Adrenal gland (tissue), 9 donors: ENCODE measurements at regions not wholly inside any gene's neighbourhood (a gene's known extent, or its start where the extent isn't known, plus 50 kb on each side); places are given as distances from the start of the nearest gene placed in this dataset.

ENCODE experiments used
- DNase-seq, 7 donors: peaks; one replicate each; pipeline ENCODE4 v3.0.0-alpha.2; 2019 to 2020
- H3K27ac ChIP-seq, 5 donors: fragments of 200-600 bp; sonication (generic) in 4 of 5; 1 replicate in 3 of 5; 2 replicates in 2 of 5; pipeline versions ENCODE4 v1.5.1 to v1.8.0; 2016 to 2020; ENCODE audit warnings: mild to moderate bottlenecking in 1 of 5
- H3K27me3 ChIP-seq: fragments of 200-600 bp; 2 replicates; pipeline ENCODE4 v1.8.0; 2021
- H3K36me3 ChIP-seq, 2 donors: fragments of 200-600 bp; replicated peaks in 1 of 2; 1 replicate in 1 of 2; 2 replicates in 1 of 2; pipeline versions ENCODE4 v1.5.1 to v1.8.0; 2018 to 2022
- H3K4me1 ChIP-seq, 2 donors: fragments of 200-600 bp; replicated peaks in 1 of 2; 1 replicate in 1 of 2; 2 replicates in 1 of 2; pipeline versions ENCODE4 v1.5.1 to v1.8.0; 2018 to 2021
- H3K4me3 ChIP-seq, 4 donors: fragments of 200-600 bp; sonication (generic) in 3 of 4; one replicate each; pipeline ENCODE4 v1.5.1; 2016 to 2018
- H3K9me3 ChIP-seq, 3 donors: fragments of 200-600 bp; sonication (generic) in 1 of 3; replicated peaks in 1 of 3; 1 replicate in 2 of 3; 2 replicates in 1 of 3; pipeline versions ENCODE4 v1.5.1 to v1.8.0; 2016 to 2021
- POLR2A ChIP-seq, 2 donors: fragments of 450-650 bp; IDR thresholded peaks; one replicate each; pipeline ENCODE4 v1.6.1; 2017; ENCODE audit warnings: antibody characterized with exemption in 2 of 2, mild to moderate bottlenecking in 2 of 2, moderate library complexity in 1 of 2
- WGBS, 4 donors: extraction: QIAGEN DNeasy Blood & Tissue Kit in 2 of 4; methylation state at CpG; one replicate each; pipeline versions ENCODE4 v1.1.5 to v1.1.7; 2013 to 2017; 5-methylcytosine and 5-hydroxymethylcytosine counted together
- intact Hi-C, 2 donors: fragments of 100-400 bp; cut with DNase I; formaldehyde crosslinking; loops; one replicate each; pipeline versions ENCODE4 v1.14.1 to v1.15.0; 2022 to 2023
- TF ChIP-seq, protein P1 (sequence below), 6 experiments: fragments of 450-650 bp in 4 of 6; fragments of 200-600 bp in 2 of 6; sonication (generic) in 1 of 6; IDR thresholded peaks; 1 replicate in 5 of 6; 2 replicates in 1 of 6; pipeline versions ENCODE4 v1.5.1 to v1.8.0; 2016 to 2021; ENCODE audit warnings: antibody characterized with exemption in 6 of 6, mild to moderate bottlenecking in 2 of 6, moderate library complexity in 1 of 6
- donor health status: healthy with polysubstance abuse.
- donor health status: Bipolar disorder and iron deficiency.
- donor health status: DM: yes; HTN: yes; CAD: no.
- donor health status: DM: no; HTN: no; CAD: no.
- donor health status: DM: no; HTN: no; CAD: no.

GRCh38 chr1:186559601-186560116 is 98.7 kb upstream of the PDC start:
- TF ChIP-seq, protein P1, sequence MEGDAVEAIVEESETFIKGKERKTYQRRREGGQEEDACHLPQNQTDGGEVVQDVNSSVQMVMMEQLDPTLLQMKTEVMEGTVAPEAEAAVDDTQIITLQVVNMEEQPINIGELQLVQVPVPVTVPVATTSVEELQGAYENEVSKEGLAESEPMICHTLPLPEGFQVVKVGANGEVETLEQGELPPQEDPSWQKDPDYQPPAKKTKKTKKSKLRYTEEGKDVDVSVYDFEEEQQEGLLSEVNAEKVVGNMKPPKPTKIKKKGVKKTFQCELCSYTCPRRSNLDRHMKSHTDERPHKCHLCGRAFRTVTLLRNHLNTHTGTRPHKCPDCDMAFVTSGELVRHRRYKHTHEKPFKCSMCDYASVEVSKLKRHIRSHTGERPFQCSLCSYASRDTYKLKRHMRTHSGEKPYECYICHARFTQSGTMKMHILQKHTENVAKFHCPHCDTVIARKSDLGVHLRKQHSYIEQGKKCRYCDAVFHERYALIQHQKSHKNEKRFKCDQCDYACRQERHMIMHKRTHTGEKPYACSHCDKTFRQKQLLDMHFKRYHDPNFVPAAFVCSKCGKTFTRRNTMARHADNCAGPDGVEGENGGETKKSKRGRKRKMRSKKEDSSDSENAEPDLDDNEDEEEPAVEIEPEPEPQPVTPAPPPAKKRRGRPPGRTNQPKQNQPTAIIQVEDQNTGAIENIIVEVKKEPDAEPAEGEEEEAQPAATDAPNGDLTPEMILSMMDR (IDR thresholded peaks at IDR 0.05), result no peak
- TF ChIP-seq POLR2A (IDR thresholded peaks at IDR 0.05), result no peak
- DNase-seq, result no peak
- WGBS, 4 donors, result 72 to 86% (median 78%) methylated on average over 6 of the region's 6 CpGs

DNA sequence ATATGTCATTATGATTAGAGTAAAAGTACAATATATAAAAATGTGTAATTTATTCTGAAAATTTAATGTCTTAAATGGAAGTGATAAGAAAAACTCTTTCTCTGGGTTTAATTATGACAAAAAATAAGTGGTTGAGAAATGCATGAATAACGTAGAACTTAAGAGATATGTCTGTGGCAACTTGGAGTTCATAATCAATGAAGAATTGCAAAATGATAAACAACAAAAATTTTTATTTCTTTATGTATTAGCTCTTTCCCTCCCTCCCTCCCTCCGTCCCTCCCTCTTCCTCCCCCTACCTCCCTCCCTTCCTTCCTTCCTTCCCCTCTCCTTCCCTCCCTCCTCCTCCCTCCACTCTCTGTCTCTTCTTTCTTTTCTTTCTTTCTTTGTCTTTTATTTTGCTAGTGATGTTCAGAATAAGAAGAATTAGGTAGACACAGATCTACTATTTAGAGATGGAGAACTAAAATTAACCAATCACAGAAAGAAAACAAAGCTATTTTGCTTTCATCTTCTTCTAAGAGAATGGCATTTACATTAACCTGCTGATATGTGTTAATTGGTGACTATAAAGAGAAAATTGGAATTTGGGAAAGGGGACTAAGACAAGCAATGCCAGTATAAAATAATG is 96.3 kb upstream of the PDC start:
- no peaks in the 10 kb centered on the region for H3K27me3 ChIP-seq
- TF ChIP-seq POLR2A (IDR thresholded peaks at IDR 0.05), result no peak
- TF ChIP-seq, protein P1 (IDR thresholded peaks at IDR 0.05), result no peak
- no peak for DNase-seq
- H3K27ac ChIP-seq, result no peak overlapping the region
- no peaks in the 10 kb centered on the region for H3K4me1 ChIP-seq
- no peak overlapping the region for H3K4me3 ChIP-seq
- H3K9me3 ChIP-seq, result peaks cover 0 to 2% (median 0%) of the 10 kb centered on the region in 3 donors
- intact Hi-C loops, result no loop called here
- no peaks in the 10 kb centered on the region for H3K36me3 ChIP-seq
- whole genome bisulfite sequencing, 4 donors, result 61 to 75% (median 64%) methylated on average over 2 of the region's 2 CpGs

More at GRCh38 chr1:186559601-186560116, 98.7 kb upstream of the PDC start:
- Histone ChIP-seq H3K27ac (no peak overlapping the region), H3K4me3 (no peak overlapping the region), H3K27me3 (no peaks in the 10 kb centered on the region), H3K9me3 (no peaks in the 10 kb centered on the region), H3K4me1 (no peaks in the 10 kb centered on the region), H3K36me3 (no peaks in the 10 kb centered on the region)
- intact Hi-C loops, result no loop called here

GRCh38 chr1:186550832-186551231 is 89.9 kb upstream of the PDC start:
- intact Hi-C loops, result no loop called here
- Histone ChIP-seq H3K9me3 (peaks cover 0 to 9% (median 6%) of the 10 kb centered on the region in 3 donors), H3K36me3 (no peaks in the 10 kb centered on the region), H3K4me1 (no peaks in the 10 kb centered on the region), H3K27ac (no peak overlapping the region), H3K4me3 (no peak overlapping the region), H3K27me3 (no peaks in the 10 kb centered on the region)
- DNase-seq, result no peak
- TF ChIP-seq POLR2A (IDR thresholded peaks at IDR 0.05), result no peak
- TF ChIP-seq, protein P1 (IDR thresholded peaks at IDR 0.05), result no peak
- WGBS, 4 donors, result 75 to 90% (median 85%) methylated on average over 4 to 10 of the region's 10 CpGs

GRCh38 chr1:186541003-186541402 is 80.1 kb upstream of the PDC start:
- intact Hi-C loops, result no loop called here
- 85 to 94% (median 91%) methylated on average over 5 to 8 of the region's 8 CpGs for WGBS, 4 donors

More at GRCh38 chr1:186541003-186541402, 80.1 kb upstream of the PDC start:
- DNase-seq, result no peak
- TF ChIP-seq POLR2A (IDR thresholded peaks at IDR 0.05), result no peak
- TF ChIP-seq, protein P1 (IDR thresholded peaks at IDR 0.05), result no peak
- Histone ChIP-seq H3K36me3 (no peaks in the 10 kb centered on the region), H3K9me3 (peaks cover 0 to 11% (median 0%) of the 10 kb centered on the region in 3 donors), H3K4me1 (peaks cover 0 to 3% of the 10 kb centered on the region in 2 donors), H3K27ac (no peak overlapping the region), H3K27me3 (no peaks in the 10 kb centered on the region), H3K4me3 (no peak overlapping the region)
